Gastrocnemius medialis (tissue), 4 donors: ENCODE measurements at regions not wholly inside any gene's neighbourhood (a gene's known extent, or its start where the extent isn't known, plus 50 kb on each side); places are given as distances from the start of the nearest gene placed in this dataset.

ENCODE experiments used
- ATAC-seq, 2 donors: fragments of 150-250 bp; one replicate each; pipeline ENCODE4 v1.9.1; 2016
- DNase-seq, 2 donors: peaks; one replicate each; pipeline ENCODE4 v3.0.0-alpha.2; 2019
- H3K27ac ChIP-seq, 4 donors: fragments of 200-600 bp; sonication (generic); 1 replicate in 1 of 4; 2 replicates in 3 of 4; pipeline ENCODE4 v1.5.1; 2016 to 2018; ENCODE audit warnings: mild to moderate bottlenecking in 2 of 4, moderate library complexity in 1 of 4
- H3K27me3 ChIP-seq, 3 donors: fragments of 200-600 bp; sonication (generic) in 2 of 3; 1 replicate in 1 of 3; 2 replicates in 2 of 3; pipeline versions ENCODE4 v1.5.1 to v1.6.0; 2016 to 2019; ENCODE audit warnings: mild to moderate bottlenecking in 1 of 3, moderate library complexity in 1 of 3
- H3K36me3 ChIP-seq, 2 donors: fragments of 200-600 bp; sonication (generic) in 1 of 2; one replicate each; pipeline ENCODE4 v1.5.1; 2017 to 2018
- H3K4me1 ChIP-seq, 2 donors: fragments of 200-600 bp; sonication (generic) in 1 of 2; one replicate each; pipeline ENCODE4 v1.5.1; 2016 to 2017; ENCODE audit warnings: mild to moderate bottlenecking in 2 of 2
- H3K4me3 ChIP-seq, 4 donors: fragments of 200-600 bp; sonication (generic) in 3 of 4; 1 replicate in 1 of 4; 2 replicates in 3 of 4; pipeline ENCODE4 v1.5.1; 2016 to 2019; ENCODE audit warnings: mild to moderate bottlenecking in 2 of 4
- H3K9me3 ChIP-seq, 3 donors: fragments of 200-600 bp; sonication (generic) in 2 of 3; 1 replicate in 1 of 3; 2 replicates in 2 of 3; pipeline ENCODE4 v1.5.1; 2016 to 2019
- POLR2A ChIP-seq, 2 donors: fragments of 450-650 bp; IDR thresholded peaks; one replicate each; pipeline ENCODE4 v1.6.1; 2017; ENCODE audit warnings: antibody characterized with exemption in 2 of 2, mild to moderate bottlenecking in 2 of 2, moderate library complexity in 2 of 2
- in situ Hi-C, 4 donors: fragments of 200-750 bp; cut with MboI; loops; one replicate each; pipeline versions ENCODE4 v1.15.0 to v1.8.0; 2017; ENCODE audit warnings: low sequenced_read_pairs in 4 of 4
- intact Hi-C: fragments of 100-400 bp; cut with DNase I; formaldehyde crosslinking; loops from one replicate; pipeline ENCODE4 v1.15.1; 2023; ENCODE audit warnings: low total_unique reads
- TF ChIP-seq, protein P1 (sequence below), 5 experiments: fragments of 450-650 bp in 3 of 5; fragments of 200-600 bp in 2 of 5; sonication (generic) in 2 of 5; IDR thresholded peaks in 4 of 5; conservative IDR thresholded peaks in 1 of 5; 1 replicate in 4 of 5; 2 replicates in 1 of 5; pipeline ENCODE4 v1.5.1; 2016 to 2019; ENCODE audit warnings: antibody characterized with exemption in 5 of 5, mild to moderate bottlenecking in 3 of 5, moderate library complexity in 3 of 5

DNA sequence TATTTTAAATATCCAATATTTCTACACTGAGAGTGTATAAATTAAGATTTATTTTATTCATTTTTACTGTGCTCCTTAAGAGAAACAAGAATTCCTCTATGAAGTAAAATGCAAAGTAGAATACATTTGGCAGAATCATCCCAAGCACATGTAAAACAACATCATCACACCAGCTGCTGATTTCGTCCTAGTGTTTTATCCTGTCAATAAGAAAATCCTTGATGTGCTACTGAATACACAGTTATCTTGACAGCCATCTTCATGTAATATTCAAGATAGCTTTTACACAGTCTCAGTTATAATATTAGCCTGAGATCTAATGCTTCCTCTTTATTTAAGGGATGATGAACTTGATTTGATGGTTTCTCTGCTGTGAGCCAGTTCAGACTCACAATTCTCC is 282.4 kb downstream of the MZT1 start:
- TF ChIP-seq, protein P1, sequence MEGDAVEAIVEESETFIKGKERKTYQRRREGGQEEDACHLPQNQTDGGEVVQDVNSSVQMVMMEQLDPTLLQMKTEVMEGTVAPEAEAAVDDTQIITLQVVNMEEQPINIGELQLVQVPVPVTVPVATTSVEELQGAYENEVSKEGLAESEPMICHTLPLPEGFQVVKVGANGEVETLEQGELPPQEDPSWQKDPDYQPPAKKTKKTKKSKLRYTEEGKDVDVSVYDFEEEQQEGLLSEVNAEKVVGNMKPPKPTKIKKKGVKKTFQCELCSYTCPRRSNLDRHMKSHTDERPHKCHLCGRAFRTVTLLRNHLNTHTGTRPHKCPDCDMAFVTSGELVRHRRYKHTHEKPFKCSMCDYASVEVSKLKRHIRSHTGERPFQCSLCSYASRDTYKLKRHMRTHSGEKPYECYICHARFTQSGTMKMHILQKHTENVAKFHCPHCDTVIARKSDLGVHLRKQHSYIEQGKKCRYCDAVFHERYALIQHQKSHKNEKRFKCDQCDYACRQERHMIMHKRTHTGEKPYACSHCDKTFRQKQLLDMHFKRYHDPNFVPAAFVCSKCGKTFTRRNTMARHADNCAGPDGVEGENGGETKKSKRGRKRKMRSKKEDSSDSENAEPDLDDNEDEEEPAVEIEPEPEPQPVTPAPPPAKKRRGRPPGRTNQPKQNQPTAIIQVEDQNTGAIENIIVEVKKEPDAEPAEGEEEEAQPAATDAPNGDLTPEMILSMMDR (IDR thresholded peaks at IDR 0.05 in 4 of 5, conservative IDR thresholded peaks at IDR 0.05 in 1 of 5) = no peak
- no peak for TF ChIP-seq POLR2A (IDR thresholded peaks at IDR 0.05)
- intact Hi-C loops (no loop called here), in situ Hi-C loops (no loop called here)
- no peak for ATAC-seq
- H3K27ac ChIP-seq = no peak overlapping the region
- DNase-seq = no peak
- H3K4me1 ChIP-seq = no peaks in the 10 kb centered on the region
- H3K4me3 ChIP-seq = no peak overlapping the region
- no peaks in the 10 kb centered on the region for H3K9me3 ChIP-seq
- no peaks in the 10 kb centered on the region for H3K36me3 ChIP-seq
- H3K27me3 ChIP-seq = no peaks in the 10 kb centered on the region

DNA sequence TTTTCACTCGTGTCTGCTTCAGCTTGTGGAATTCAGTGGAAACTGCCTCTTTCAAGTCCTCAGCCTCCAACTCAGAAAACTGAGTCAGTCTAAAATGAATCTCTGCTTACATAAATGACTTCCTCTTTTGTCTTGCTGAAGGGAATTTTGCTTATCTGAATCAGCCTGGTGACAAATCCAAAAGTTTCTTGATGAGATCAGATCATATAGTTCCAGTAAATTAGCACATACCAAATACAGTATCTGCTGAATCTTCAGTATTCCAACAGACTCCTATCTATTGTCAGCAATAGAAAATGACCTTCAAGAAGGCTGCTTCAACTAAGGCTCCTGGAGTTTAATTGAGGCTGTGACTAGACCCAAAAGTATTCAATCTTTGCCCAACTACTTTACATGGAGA is 290.0 kb downstream of the MZT1 start:
- in situ Hi-C loops = no loop called here
- Histone ChIP-seq H3K36me3 (no peaks in the 10 kb centered on the region), H3K4me1 (no peaks in the 10 kb centered on the region), H3K9me3 (no peaks in the 10 kb centered on the region), H3K27ac (no peak overlapping the region), H3K27me3 (no peaks in the 10 kb centered on the region), H3K4me3 (no peak overlapping the region)
- DNase-seq (no peak), ATAC-seq (no peak)
- no peak for TF ChIP-seq POLR2A (IDR thresholded peaks at IDR 0.05)
- TF ChIP-seq, protein P1 (IDR thresholded peaks at IDR 0.05 in 4 of 5, conservative IDR thresholded peaks at IDR 0.05 in 1 of 5) = no peak
- intact Hi-C loops = no loop called here

DNA sequence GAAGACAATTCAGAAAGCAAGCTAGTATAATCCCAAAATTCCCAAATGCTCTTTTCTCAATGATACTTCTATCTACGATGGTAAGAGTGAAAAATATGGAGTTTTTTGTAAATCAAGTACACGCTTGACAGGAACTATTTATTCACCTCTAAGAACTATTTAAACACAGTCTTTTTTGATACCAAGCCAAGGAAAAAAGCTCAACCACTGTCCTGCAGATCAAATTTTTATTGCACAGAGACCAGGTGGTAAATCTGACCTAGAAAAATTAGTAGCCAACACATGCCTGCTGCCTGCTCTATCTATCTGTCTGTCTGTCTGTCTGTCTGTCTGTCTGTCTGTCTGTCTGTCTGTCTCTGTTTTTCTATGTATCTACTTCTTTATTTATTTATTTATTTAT is 292.2 kb downstream of the MZT1 start:
- intact Hi-C loops = no loop called here
- H3K4me1 ChIP-seq = no peaks in the 10 kb centered on the region
- H3K9me3 ChIP-seq = no peaks in the 10 kb centered on the region
- H3K27me3 ChIP-seq = no peaks in the 10 kb centered on the region
- DNase-seq (no peak), ATAC-seq (no peak)
- TF ChIP-seq POLR2A (IDR thresholded peaks at IDR 0.05) = no peak
- TF ChIP-seq, protein P1 (IDR thresholded peaks at IDR 0.05 in 4 of 5, conservative IDR thresholded peaks at IDR 0.05 in 1 of 5) = no peak
- in situ Hi-C loops = no loop called here
- H3K27ac ChIP-seq = no peak overlapping the region
- no peak overlapping the region for H3K4me3 ChIP-seq
- no peaks in the 10 kb centered on the region for H3K36me3 ChIP-seq

DNA sequence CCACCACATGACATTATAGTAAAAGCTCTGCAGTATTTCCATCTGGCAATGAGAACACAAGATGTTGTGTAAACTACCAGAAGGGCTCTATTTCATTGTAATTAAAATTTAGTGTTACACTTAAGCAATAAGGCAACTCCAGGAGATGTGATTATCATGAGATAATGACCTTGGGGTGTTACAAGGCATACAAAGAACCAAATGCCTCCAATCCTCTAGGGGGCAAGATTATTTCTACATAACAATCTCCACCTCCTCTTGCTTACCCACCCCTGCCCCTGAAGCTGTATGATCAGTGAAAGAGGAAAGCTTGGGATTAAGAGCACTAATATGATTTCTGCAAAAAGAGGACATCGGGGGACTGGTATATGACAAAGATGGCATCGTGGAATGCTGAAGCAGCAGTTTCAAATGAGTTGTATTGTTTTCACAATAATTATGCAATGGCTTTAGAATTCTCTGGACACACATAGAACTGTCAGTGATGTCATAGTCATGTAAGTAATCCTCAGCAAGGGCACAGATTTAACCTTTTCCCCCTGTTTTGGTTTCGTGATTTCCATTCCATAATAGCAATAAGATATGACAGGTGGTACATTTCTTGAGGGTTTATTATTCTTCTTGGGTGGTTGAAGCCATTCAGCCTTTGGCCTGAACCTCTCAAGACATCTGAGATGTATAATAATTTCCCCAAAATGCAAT is 295.3 kb downstream of the MZT1 start:
- no peak for DNase-seq
- no peak for TF ChIP-seq POLR2A (IDR thresholded peaks at IDR 0.05)
- TF ChIP-seq, protein P1 (IDR thresholded peaks at IDR 0.05 in 4 of 5, conservative IDR thresholded peaks at IDR 0.05 in 1 of 5) = no peak
- Histone ChIP-seq H3K4me3 (no peak overlapping the region), H3K27ac (no peak overlapping the region), H3K36me3 (no peaks in the 10 kb centered on the region), H3K9me3 (no peaks in the 10 kb centered on the region), H3K27me3 (no peaks in the 10 kb centered on the region), H3K4me1 (no peaks in the 10 kb centered on the region)
- intact Hi-C loops (no loop called here), in situ Hi-C loops (no loop called here)
- ATAC-seq = no peak

DNA sequence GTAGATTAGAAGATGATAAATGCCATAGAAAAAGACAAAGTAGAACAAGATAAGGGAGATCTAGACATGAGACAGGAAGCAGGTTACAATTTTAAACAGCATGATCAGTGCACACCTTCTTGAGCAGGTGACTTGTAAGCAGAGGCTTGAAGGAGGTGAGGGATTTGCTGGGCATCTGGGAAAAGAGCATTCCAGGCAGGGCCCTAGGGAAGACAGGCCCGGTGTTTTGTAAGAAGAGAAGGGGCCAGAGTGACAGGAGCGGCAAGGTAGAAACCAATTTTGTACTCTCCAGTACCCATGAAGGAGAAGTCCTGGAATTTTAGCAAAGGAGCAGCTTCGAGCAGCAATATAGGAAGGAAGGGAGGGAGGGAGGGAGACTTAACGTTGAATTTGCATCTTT is 296.5 kb downstream of the MZT1 start:
- no peaks in the 10 kb centered on the region for H3K27me3 ChIP-seq
- DNase-seq (no peak), ATAC-seq (no peak)
- H3K9me3 ChIP-seq = no peaks in the 10 kb centered on the region
- intact Hi-C loops = no loop called here
- TF ChIP-seq, protein P1 (IDR thresholded peaks at IDR 0.05 in 4 of 5, conservative IDR thresholded peaks at IDR 0.05 in 1 of 5) = no peak
- no peak for TF ChIP-seq POLR2A (IDR thresholded peaks at IDR 0.05)
- H3K4me3 ChIP-seq = no peak overlapping the region
- no peaks in the 10 kb centered on the region for H3K4me1 ChIP-seq
- no peak overlapping the region for H3K27ac ChIP-seq
- in situ Hi-C loops = no loop called here
- H3K36me3 ChIP-seq = no peaks in the 10 kb centered on the region
